ENCODE measurements at regions not wholly inside any gene's neighbourhood (a gene's known extent, or its start where the extent isn't known, plus 50 kb on each side); places are given as distances from the start of the nearest gene placed in this dataset.
"Not testable (repeated sequence)": the region's sequence is repeated elsewhere in the genome, so short reads cannot be mapped to it uniquely, and the experiment has no call there.

DNA sequence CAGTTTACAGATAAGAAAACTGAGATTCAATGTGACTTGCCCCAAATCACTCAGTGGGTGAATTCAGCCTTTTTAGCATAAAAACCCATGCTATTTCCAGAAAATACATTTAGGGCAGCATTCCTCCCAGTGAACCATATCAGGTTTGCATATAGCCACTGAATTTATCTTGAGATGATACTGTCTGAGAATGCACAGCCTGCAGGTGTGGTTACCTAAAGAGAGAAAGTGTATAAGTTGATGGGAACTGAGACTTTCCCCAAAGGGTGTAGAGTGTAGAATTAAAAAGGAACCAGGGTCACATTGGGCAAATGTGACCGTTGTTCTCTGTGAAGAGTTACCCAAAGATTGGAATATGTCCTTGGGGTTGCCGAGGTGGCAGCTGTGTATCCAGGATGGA lies 100.0 kb upstream of the PIK3R1 start:
- ATAC-seq, result no peak

DNA sequence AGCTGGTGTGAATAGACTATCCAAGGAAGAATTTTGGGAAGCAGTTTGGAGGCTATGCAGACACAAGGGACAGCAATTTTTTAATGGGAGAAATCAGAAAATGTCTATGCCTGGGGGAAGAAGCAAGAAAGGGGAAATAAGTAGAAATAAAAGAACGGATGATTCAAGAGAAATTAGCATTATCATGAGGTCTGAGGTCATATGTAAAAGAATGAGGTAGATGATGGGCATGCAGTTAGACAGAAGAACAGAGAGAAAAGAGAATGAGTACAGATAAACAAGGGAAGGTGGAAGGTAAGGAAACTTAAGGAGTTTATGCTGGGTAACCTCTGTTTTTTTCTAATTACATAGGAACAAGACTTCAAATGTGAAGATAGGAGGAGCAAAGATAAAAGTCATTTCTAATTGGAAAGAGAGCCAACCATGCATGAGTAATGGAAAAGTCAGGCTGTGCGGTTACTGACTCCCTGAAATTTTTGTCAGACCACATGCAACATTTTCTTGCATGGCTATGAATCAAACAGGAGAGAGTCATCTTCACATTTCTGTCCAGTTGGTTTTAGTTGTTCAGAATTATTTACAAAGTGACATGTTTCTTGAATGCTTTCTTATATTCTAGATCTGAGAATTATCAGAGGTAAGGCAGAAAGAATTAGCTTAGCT lies 101.0 kb upstream of the PIK3R1 start:
- ATAC-seq, result no peak

DNA sequence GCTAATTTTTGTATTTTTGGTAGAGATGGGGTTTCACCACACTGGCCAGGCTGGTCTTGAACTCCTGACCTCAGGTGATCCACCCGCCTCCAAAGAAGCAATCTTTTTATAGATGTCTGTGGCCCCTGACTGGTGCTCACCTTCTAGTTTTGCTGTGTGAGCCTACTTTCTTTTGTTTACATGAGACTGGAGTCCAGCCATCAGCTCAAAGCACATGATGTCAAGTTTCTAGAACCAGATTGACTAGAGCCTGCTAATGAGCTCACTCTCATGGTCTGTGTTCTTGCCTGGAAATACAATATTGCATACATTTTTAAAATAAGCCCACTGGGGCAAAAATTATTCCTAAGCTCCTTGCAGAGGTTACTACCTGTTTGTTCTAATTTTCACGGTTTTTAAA lies 102.9 kb upstream of the PIK3R1 start:
- no peak for ATAC-seq

DNA sequence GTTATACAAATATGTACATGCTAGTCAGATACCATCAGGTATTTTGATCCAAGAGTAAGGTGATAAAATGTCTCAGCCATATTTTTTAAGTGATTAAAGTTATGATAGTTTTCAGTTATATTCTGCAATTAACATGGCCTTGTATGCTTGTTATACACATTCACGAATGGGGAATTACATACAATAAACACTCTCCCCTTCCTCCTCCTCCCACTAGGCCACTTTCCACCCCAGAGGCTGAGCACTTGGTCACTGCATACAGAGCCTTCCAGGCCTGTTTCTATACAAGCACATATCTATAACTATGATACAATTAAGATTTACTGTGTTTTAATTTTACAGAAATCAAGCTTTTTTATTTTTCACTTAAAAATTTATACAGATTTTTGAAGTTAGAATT lies 104.7 kb upstream of the PIK3R1 start:
- ATAC-seq, result no peak

DNA sequence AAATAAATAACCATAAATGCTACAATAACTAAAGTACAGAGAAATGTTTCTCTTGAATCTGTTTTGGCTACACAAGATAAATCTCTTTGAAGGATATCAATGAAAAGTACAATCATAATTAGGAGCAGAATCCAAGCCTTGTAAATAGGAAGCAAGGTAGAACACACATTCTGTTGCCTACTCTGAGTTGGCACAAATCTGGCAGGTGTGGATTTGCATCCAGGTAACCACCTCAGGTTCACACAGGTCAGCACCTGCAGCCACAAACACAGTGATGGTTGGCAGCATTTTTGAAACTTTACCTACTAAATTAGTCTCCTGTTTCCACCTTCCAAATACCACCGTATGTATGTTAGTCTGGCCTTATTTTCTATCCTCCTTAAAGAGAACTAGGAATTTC lies 105.3 kb upstream of the PIK3R1 start:
- no peak for ATAC-seq

DNA sequence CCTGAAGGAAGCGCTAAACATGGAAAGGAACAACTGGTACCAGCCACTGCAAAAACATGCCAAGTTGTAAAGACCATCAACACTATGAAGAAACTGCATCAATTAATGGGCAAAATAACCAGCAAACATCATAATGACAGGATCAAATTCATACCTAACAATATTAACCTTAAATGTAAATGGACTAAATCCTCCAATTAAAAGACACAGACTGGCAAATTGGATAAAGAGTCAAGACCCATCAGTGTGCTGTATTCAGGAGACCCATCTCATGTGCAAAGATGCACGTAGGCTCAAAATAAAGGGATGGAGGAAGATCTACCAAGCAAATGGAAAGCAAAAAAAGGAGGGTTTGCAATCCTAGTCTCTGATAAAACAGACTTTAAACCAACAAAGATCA lies 111.3 kb upstream of the PIK3R1 start:
- not testable (repeated sequence) for ATAC-seq

DNA sequence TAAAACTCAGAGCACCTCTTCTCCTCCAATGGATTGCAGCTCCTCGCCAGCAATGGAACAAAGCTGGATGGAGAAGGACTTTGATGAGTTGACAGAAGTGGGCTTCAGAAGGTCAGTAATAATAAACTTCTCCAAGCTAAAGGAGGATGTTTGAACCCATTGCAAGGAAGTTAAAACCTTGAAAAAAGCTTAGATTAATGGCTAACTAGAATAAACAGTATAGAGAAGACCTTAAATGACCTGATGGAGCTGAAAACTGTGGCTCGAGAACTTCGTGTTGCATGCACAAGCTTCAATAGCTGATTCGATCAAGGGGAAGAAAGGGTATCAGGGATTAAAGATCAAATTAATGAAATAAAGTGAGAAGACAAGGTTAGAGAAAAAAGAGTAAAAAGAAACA lies 112.3 kb upstream of the PIK3R1 start:
- not testable (repeated sequence) for ATAC-seq

DNA sequence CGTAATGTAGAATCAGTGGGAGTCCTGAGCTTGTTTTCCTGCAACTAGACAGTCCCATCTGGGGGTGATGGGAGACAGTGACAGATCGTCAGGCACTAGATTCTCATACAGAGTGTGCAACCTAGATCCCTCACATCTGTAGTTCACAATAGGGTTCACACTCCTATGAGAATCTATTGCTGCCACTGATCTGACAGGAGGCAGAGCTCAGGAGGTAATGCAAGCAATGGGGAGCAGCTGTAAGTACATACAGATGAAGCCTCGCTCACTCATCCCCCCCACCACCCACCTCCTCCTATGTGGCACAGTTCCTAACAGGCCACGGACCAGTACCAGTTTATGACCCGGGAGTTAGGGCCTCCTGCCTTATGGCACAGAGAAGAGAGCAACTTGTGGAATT lies 116.2 kb upstream of the PIK3R1 start:
- no peak for ATAC-seq

DNA sequence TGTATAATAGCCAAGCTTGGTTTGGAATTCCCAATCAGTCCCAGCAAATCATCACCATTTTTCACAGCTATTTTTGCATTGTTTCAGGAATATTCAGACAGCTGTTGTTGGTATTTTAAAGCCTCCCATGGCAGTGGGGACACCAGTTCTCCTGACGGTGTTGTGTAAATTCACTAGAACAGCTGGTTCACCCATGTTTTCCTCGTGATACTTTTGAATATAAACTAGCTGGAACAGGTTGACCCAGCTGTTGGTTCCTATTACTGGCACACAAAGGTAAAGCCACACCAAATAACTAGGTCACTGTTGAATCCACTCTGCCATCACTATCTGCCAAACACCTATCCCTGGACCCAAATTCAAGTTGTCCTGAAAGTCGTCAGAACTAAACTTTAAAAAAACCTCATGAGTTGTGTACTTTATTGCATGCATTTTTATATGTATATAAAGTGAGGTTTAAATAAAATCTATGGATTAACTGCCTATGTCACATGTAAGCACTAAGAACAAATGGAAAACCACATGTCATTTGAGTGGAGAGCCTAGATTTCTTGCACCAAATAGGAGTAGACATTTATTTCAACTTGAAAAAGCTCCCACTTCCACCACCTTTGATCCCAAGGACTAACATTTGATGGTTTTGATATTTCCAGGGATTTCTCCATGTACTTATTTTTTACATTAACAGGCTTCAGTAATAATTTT lies 121.9 kb upstream of the PIK3R1 start:
- no peak for ATAC-seq

DNA sequence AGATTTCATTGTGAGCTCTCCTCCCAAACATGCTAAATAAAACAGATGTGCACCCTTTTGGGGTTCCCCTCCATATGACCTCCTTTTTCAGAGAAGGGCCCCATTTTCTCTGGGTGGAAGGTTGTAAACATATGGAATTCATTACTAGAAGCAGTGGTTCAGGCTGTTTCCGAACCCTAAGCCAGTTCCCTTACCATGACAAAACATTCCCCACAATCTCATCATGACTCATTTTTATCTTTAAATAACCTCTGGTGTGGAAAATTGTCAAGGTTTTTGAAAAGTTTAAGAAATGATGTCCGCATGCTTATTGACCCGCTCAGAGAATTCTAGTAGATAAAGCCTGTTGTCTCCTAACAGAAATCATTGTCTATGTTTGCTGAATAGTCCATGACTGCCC lies 127.3 kb upstream of the PIK3R1 start:
- no peak for ATAC-seq

DNA sequence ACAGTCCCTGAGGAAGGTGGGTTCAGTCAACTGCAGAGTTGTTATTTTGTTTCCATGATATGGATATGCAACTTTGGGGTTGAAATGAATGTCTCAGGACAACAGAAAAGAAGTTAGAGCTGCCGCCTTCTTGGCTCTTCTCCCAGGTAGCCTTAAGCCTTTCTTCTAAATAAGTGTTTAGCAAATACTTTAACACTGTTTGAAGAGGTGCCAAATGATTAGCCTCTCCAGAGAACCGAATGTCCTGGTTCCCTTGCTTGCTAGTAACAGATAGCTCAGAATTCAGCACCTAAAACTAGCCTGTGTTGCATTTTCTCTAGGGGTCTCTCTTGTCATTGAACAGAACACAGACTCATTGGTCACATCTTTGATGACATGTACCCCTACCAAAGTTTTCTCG lies 127.7 kb upstream of the PIK3R1 start:
- no peak for ATAC-seq

DNA sequence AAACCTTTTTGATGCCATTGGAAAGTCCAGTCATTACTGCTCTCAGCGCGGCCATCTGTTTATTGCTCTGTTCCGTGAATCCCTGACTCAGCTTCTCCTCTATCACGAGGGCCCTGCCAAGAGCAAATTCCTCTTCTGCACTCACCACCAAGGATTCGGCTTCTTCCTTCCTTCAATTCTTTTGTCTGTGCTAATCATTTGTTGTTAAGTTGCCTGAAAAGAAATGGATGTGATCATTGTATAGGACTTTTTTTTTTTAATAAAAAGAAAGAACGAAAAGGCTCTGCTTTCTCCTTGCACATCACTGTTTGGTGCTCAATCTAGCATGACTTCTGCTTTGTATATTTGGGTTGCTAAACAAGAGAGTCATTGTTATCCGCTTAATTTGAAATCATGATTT lies 128.7 kb upstream of the PIK3R1 start:
- no peak for ATAC-seq

DNA sequence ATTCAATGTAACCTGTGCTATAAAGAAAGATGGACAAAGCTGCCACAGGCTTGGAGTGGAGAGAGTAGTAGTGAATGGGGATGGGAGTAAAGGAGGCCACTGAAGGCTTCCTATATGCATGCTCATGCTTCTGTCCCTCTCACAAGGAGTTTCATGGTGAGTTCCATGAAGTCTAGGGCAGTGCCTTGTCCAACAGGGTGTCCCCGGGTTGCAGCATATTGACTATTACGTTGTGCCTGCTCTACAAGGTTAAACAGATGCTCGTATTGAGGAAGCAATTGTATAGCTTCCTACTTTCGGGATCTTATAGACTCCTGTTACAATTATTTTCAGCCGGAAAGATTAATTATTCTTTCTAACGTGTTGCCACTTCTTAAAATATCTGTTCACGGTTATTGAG lies 129.1 kb upstream of the PIK3R1 start:
- ATAC-seq, result no peak

DNA sequence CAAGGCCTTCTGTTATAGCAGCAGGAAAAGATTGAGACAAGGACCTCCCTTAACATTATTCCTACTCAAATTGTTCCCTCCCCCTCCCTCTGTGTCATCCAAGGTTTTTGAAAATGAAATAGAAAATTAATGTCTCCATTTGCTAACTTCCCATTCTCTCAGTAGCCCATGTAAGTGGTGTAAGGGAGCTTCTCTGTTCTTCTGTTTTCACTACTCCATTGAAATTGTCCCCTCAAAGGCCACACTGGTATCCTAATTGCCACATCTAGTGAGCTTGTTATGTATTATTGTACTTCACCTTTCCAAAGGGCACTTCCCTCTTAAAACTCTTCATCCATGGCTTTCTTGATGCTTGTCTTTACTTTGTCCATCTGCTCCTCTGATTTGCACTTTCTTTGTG lies 131.2 kb upstream of the PIK3R1 start:
- ATAC-seq, result no peak

DNA sequence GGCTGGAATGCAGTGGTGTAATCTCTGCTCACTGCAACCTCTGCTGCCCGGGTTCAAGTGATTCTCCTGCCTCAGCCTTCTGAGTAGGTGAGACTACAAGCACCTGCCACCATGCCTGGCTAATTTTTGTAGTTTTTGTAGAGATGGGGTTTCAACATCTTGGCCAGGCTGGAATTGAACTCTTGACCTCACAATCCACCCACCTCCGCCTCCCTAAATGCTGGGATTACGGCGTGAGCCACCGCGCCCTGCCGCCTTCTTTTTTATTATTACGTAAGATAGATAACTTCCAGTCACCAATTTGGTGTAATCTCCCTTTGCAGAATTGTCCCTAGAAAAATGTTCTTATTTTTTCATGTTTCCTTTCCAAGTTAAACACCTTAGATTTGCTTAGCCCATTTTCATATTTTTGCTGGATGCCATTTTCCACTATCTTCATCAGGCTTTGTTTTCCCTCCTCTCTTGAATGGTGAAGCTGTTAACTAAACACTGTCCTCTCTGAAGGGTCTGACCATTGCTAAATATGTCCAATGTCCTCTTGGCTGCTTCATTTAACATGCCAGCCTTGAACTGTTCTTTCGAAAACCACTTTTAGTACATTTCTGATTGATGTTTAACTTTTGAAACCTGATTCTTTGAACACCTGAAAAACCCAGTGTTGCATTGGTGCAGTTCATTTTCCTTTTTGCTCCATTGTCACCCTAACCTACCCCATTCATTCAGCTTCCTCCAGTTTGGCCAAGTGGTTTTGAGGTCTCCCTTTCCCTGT lies 135.1 kb upstream of the PIK3R1 start:
- no peak for ATAC-seq

DNA sequence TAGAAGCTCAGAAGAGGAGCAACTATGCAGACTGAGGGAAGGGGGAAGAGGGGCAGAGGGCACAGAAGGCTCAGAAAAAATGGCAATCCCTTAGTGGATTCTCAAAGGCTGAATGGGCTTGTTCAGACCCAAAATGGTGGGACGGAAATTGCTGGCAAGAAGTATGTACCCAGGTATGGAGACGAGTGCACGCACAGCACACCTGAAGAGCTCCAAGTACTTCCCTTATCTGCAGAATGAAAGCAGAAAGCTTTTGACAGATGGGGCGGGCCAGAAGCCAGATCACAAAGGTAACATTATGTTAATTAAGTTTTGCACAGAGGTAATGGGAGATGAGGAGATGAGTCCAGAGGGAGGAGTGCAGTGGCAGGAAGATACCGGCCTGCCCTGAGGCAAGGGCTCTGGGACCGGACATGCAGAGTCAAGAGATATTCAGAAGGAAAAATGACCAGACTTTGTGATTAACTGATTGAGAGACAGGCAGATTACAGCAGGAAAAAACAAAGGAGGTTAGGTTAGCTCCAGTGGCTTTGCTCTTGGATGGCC lies 138.1 kb upstream of the PIK3R1 start:
- no peak for ATAC-seq

DNA sequence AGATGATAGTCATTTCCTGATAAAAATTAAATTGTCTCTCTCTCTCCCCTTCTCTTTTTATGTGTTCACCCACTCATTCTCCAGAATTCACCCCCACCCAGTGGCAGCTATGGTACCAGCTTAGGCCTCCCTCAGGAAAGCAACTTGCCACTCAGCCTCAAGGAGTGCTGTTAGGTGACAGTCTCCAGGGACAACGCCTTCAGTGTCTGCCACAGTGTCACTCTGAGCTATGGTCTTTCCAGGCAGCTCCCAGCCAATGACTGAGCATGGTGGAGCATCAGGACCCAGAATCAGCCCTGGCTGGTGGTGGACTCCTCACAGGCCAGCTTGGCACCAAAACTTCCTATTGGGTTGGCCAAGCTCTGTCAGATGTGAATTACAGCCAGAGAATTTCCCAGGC lies 140.9 kb upstream of the PIK3R1 start:
- no peak for ATAC-seq

DNA sequence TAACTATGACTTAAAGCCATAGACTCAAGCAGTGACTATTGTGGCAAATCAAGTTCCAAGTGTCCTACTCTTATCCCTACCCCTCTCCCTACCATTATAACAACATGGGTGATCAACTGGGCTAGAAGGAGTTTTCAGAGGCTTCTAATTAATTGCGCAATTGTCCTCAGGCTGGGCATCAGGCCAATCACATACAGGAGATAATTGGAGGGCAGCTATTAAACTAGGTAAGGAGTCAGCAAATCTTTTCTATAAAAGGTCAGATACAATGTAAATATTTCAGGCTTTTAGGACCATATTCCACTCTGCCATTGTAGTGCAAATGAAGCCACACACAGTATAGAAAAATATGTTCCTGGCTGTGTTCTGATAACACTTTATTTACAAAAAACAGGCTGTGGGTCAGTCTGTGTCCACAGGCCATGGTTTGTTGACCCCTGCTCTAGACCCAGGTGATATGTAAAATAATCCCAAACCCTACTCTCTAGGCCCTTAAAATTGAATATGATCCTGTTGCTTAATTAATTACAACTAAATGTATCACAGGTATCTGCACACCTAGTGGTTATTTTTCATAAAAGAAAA lies 141.4 kb upstream of the PIK3R1 start:
- ATAC-seq, result no peak

DNA sequence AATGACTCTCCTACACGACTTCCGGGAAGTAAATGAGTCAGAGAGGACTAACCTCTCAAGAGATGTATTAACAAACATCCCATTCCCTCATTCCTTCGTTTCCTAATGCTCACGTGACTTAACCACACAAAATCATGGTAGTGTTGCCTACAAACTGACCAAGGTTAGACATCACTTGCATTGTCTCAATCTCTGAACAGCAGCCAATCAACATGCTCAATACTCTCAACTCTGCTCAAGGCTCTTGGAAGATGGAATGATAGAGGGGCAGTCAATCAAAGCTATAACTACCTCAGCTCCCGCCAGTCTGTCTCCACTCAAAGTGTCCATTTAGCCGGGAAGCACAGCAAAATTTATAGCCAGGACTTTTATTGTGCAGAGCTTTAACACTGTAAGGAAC lies 143.8 kb upstream of the PIK3R1 start:
- ATAC-seq, result no peak

DNA sequence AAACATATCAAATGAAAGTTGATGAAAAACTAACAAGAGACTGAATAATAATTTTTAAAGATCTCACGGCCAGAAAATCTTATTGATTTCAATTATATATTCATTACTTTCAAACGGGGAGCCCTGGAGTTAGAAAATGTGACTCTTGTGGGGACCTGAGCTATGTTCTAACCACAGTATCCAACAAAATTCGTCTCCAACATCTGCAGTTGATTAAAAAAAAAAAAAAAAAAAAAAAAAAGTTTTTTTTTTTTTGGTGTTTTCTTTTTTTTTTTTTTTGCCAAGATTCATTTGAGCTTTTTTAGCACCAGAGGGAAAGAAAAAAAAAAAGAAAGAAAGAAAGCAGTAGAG lies 144.3 kb upstream of the PIK3R1 start:
- no peak for ATAC-seq

DNA sequence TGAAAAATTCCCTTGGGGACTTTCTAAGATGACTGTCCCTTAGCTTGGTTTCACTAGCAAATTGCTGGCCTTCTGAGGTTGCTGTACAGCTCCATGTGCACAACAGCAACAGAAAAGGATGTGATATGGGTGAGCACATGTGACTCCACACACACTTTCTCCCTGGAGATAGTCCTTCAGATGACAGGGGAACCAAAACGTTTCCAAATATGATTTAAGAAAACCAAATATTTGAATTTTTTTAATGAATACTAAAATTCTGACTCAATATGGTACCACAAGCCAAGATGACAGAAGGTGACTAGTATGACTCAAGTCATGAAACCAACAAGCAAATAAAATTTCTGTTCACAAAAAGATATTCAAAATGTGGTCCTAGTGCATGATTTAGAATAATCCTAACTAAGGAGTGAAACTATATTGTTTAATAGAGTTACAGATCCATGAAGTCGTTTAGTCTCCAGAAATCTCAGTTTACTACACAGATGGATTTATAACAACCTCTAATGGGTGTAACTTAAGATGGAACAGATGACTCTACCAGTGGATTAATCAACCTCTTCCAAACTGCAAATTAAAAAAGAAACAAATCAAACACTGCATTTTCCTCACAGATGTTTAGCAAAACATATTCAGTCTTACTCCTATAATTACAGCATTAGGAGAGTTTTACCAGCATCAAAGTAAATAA lies 144.8 kb upstream of the PIK3R1 start:
- peak; percentile 81 to 86 for ATAC-seq

DNA sequence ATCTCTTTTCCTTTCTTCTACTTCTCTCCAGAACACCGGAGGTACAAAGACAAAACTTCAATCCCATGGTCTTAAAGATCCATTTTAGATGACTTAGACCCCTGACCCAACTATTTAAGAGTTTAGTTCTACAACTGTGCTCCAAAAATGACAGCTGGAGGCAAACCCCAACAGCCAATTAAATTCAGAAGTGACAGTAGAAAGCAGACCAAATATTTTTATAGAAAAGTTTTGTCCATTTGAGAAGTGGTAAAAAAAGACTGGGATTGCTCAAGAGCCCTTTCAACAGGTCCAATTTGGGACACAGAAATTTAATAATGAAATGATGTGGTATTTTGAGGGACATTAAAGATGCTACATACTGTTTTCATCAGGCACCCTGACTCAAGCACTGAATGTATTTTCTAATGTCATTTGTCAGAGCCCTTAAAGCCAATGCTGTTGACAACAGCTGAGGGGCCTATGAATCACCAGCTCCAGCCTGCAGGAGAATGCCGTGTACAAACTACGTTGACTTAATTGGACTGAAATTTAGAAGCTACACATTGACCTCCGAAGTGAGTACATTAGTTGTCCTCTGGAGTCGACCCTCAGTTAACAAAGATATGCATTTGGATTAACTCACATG lies 147.5 kb upstream of the PIK3R1 start:
- ATAC-seq, result no peak
